HepG2 (cell line): ENCODE measurements at regions not wholly inside any gene's neighbourhood (a gene's known extent, or its start where the extent isn't known, plus 50 kb on each side); places are given as distances from the start of the nearest gene placed in this dataset.

Source experiments
- AGO1 ChIP-seq: fragments of 200-400 bp; formaldehyde crosslinking; IDR thresholded peaks from 2 replicates; pipeline ENCODE4 v1.6.1; 2017; ENCODE audit warnings: mild to moderate bottlenecking, low read depth, low read length, moderate library complexity; ENCODE audit not compliant: poor library complexity, severe bottlenecking
- ARID3A ChIP-seq: IDR thresholded peaks from 2 replicates; pipeline ENCODE4 v1.6.1; 2012; ENCODE audit warnings: low read depth, low read length, improper control_type of control experiment
- BCLAF1 ChIP-seq: fragments of 450-650 bp; IDR thresholded peaks from 2 replicates; pipeline ENCODE4 v1.6.1; 2017; ENCODE audit warnings: mild to moderate bottlenecking
- CSRNP1 ChIP-seq: sonication (generic); formaldehyde crosslinking; IDR thresholded peaks from 2 replicates; pipeline ENCODE4 v1.8.1; 2023; ENCODE audit warnings: mild to moderate bottlenecking, missing genetic modification reagents
- FOXO1 ChIP-seq: sonication (generic); formaldehyde crosslinking; IDR thresholded peaks from 2 replicates; pipeline ENCODE4 v1.4.0; 2020; ENCODE audit warnings: missing genetic modification reagents
- KDM5B ChIP-seq: sonication (generic); formaldehyde crosslinking; IDR thresholded peaks from 2 replicates; pipeline ENCODE4 v1.4.0; 2020; ENCODE audit warnings: missing genetic modification reagents, mild to moderate bottlenecking, borderline replicate concordance
- MZF1 ChIP-seq: sonication (generic); formaldehyde crosslinking; IDR thresholded peaks from 2 replicates; pipeline ENCODE4 v1.8.1; 2023; ENCODE audit warnings: mild to moderate bottlenecking, missing genetic modification reagents, borderline replicate concordance
- SMC3 ChIP-seq: IDR thresholded peaks from 2 replicates; pipeline ENCODE4 v1.6.1; 2011; ENCODE audit warnings: low read length, improper control_type of control experiment
- ZBTB7A ChIP-seq: sonication (generic); formaldehyde crosslinking; IDR thresholded peaks from 2 replicates; pipeline ENCODE4 v1.8.0; 2022; ENCODE audit warnings: mild to moderate bottlenecking, missing genetic modification reagents
- ZFX ChIP-seq: sonication (generic); formaldehyde crosslinking; IDR thresholded peaks from 2 replicates; pipeline ENCODE4 v1.4.0; 2020; ENCODE audit warnings: mild to moderate bottlenecking, low read depth, missing genetic modification reagents, moderate library complexity
- ZNF501 ChIP-seq: sonication (generic); formaldehyde crosslinking; IDR thresholded peaks from 2 replicates; pipeline ENCODE4 v1.5.1; 2020; ENCODE audit warnings: mild to moderate bottlenecking, moderate library complexity, missing genetic modification reagents
- ZNF570 ChIP-seq: sonication (generic); formaldehyde crosslinking; IDR thresholded peaks from 2 replicates; pipeline ENCODE4 v1.4.0; 2020; ENCODE audit warnings: mild to moderate bottlenecking, missing genetic modification reagents, borderline replicate concordance
- TF ChIP-seq, protein P1 (sequence below): sonication (generic); formaldehyde crosslinking; IDR thresholded peaks from 2 replicates; pipeline ENCODE4 v1.8.1; 2023; ENCODE audit warnings: mild to moderate bottlenecking, moderate library complexity, missing genetic modification reagents
- TF ChIP-seq, protein P2 (sequence below): sonication (generic); formaldehyde crosslinking; IDR thresholded peaks from 2 replicates; pipeline ENCODE4 v1.4.0; 2020; ENCODE audit warnings: missing genetic modification reagents

DNA sequence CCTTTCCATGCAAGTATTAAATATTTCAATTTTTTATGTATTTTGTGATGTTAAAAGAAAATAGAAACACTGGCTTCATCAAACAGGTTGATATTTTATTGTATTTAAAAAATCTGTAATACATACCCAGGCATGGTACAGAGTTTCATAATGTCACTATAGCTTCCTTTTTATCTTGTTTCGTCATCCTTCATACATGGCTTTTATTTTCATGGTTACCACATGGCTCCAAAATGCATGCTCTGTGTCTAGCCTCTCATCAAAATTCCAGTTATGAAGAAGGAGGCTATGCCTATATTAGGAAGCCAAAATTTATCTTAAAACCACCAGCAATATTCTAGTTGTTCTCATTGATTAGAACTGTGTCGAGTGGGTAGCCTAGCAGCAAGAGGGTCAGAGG lies 464.8 kb downstream of the BTG1 start (continued):
- TF ChIP-seq BCLAF1 (no peak), ZNF570 (CRISPR knock-in tag) (no peak), FOXO1 (CRISPR knock-in tag) (no peak), CSRNP1 (CRISPR knock-in tag) (no peak), KDM5B (CRISPR knock-in tag) (no peak), SMC3 (no peak), ZBTB7A (no peak), ARID3A (no peak), MZF1 (CRISPR knock-in tag) (no peak), AGO1 (no peak), ZFX (CRISPR knock-in tag) (no peak), ZNF501 (CRISPR knock-in tag) (no peak)
- TF ChIP-seq, protein P1, sequence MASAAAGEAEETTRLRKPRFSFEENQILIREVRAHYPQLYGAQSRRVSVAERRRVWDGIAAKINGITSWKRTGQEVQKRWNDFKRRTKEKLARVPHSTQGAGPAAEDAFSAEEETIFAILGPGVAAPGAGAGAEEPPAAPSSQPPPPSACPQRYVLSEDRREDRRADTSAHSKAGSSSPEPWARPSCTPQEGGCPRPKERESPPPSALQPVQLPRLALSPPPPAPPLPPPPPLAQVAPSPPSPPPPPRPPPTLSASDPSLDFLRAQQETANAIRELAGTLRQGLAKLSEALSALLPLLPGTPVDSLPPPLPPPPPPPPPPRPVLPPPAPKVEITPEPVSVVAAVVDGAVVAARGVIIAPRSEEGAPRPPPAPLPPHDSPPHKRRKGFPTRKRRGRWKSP: no peak
- TF ChIP-seq, protein P2, sequence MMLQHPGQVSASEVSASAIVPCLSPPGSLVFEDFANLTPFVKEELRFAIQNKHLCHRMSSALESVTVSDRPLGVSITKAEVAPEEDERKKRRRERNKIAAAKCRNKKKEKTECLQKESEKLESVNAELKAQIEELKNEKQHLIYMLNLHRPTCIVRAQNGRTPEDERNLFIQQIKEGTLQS (CRISPR knock-in tag): no peak
- TF ChIP-seq, all 625 proteins: peak for 0
